GM12878 (cell line): ENCODE measurements at regions not wholly inside any gene's neighbourhood (a gene's known extent, or its start where the extent isn't known, plus 50 kb on each side); places are given as distances from the start of the nearest gene placed in this dataset.
A peak's percentile ranks its signal among the peaks of the same experiment; 100 is the strongest.

Experiments used
- ATAC-seq: fragments of 200-7000 bp; cut with Tn5 transposase; 3 replicates; pipeline ENCODE4 v1.9.1; 2020; ENCODE audit warnings: mild to moderate bottlenecking, moderate library complexity
- BruUV-seq: library from RNA; stranded (reverse); fragments of 400-500 nt; replicated peaks from 2 replicates; lab custom pipeline; 2021; lab: Mats Ljungman, UMichigan
- CTCF ChIA-PET: fragments of 300-600 bp; sonication (Branson Sonifier 250); formaldehyde crosslinking; extraction: SDS; loops from one replicate; lab custom pipeline; 2021; ENCODE audit warnings: inconsistent platforms; lab: Yijun Ruan, JAX
- POLR2A ChIA-PET: fragments of 350-600 bp; formaldehyde crosslinking; extraction: SDS; loops from one replicate; lab custom pipeline; 2021; ENCODE audit warnings: inconsistent platforms; lab: Charles Lee
- RAD21 ChIA-PET: fragments of 300-600 bp; sonication (Branson Sonifier 250); formaldehyde crosslinking; loops from one replicate; lab custom pipeline; 2023; ENCODE audit warnings: antibody characterized with exemption; ENCODE audit not compliant: unreplicated experiment; lab: Charles Lee
- SMC1A ChIA-PET: fragments of 300-600 bp; sonication (Branson Sonifier 250); formaldehyde crosslinking; loops from one replicate; lab custom pipeline; 2023; ENCODE audit not compliant: unreplicated experiment, uncharacterized antibody; lab: Charles Lee
- DNase-seq: peaks from one replicate; pipeline ENCODE4 v3.0.0-alpha.2; 2011; ENCODE audit warnings: low read depth, low spot score
- FAIRE-seq: peaks from 3 replicates; lab custom pipeline; 2011; peaks lifted over from hg19 to GRCh38; lab: Jason Lieb, UNC
- H2AFZ ChIP-seq: 2 replicates; pipeline ENCODE4 v1.6.0; 2011; ENCODE audit warnings: low read depth, low read length, control low read depth; ENCODE audit not compliant: control insufficient read depth
- H3K27ac ChIP-seq: 2 replicates; pipeline ENCODE4 v1.5.1; 2011; ENCODE audit warnings: control low read depth; ENCODE audit not compliant: control insufficient read depth, insufficient read depth
- H3K27me3 ChIP-seq, 2 experiments: replicated peaks in 1 of 2; 2 replicates each; pipeline versions ENCODE4 v1.6.0 to v1.6.1; 2011; ENCODE audit warnings: low read length in 1 of 2; ENCODE audit not compliant: control insufficient read depth in 2 of 2, insufficient read depth in 2 of 2
- H3K36me3 ChIP-seq, 2 experiments: 2 replicates each; pipeline ENCODE4 v1.5.1; 2011; ENCODE audit warnings: low read length in 1 of 2; ENCODE audit not compliant: control insufficient read depth in 2 of 2, insufficient read depth in 2 of 2
- H3K4me1 ChIP-seq: 2 replicates; pipeline ENCODE4 v1.6.1; 2011; ENCODE audit warnings: mild to moderate bottlenecking, low read length, moderate library complexity, mixed read lengths; ENCODE audit not compliant: control insufficient read depth, insufficient read depth
- H3K4me2 ChIP-seq: 2 replicates; pipeline ENCODE4 v1.6.0; 2011; ENCODE audit warnings: control low read depth; ENCODE audit not compliant: control insufficient read depth, insufficient read depth
- H3K4me3 ChIP-seq: fragments of 200-600 bp; sonication (generic); 2 replicates; pipeline ENCODE4 v1.5.1; 2016
- H3K79me2 ChIP-seq: 2 replicates; pipeline ENCODE4 v1.6.0; 2011; ENCODE audit warnings: low read length; ENCODE audit not compliant: control insufficient read depth, insufficient read depth
- H3K9ac ChIP-seq: 2 replicates; pipeline ENCODE4 v1.8.0; 2011; ENCODE audit warnings: low read length, control low read depth, mixed read lengths; ENCODE audit not compliant: control insufficient read depth, insufficient read depth
- H3K9me3 ChIP-seq: replicated peaks from 3 replicates; pipeline ENCODE4 v1.5.1; 2011; ENCODE audit warnings: mild to moderate bottlenecking, low read length; ENCODE audit not compliant: control insufficient read depth, insufficient read depth
- H4K20me1 ChIP-seq: 2 replicates; pipeline ENCODE4 v1.6.0; 2011; ENCODE audit not compliant: control insufficient read depth, insufficient read depth
- BRCA1 ChIP-seq: IDR thresholded peaks from 2 replicates; pipeline ENCODE4 v1.6.1; 2011; ENCODE audit warnings: low read depth, low read length, improper control_type of control experiment
- CTCF ChIP-seq, 3 experiments: IDR thresholded peaks in 2 of 3; conservative IDR thresholded peaks in 1 of 3; 2 replicates each; pipeline ENCODE4 v1.5.1; 2011; ENCODE audit warnings: low read depth in 3 of 3, low read length in 3 of 3, mild to moderate bottlenecking in 3 of 3, control low read depth in 2 of 3, moderate library complexity in 2 of 3, inconsistent platforms in 1 of 3, mixed read lengths in 1 of 3; ENCODE audit not compliant: control insufficient read depth in 2 of 3, insufficient read depth in 1 of 3; ENCODE audit errors: extremely low read depth in 1 of 3
- E4F1 ChIP-seq: fragments of 450-650 bp; IDR thresholded peaks from 2 replicates; pipeline ENCODE4 v1.6.1; 2018; ENCODE audit warnings: borderline replicate concordance, mild to moderate bottlenecking; ENCODE audit not compliant: partially characterized antibody
- GABPA ChIP-seq: IDR thresholded peaks from 2 replicates; pipeline ENCODE4 v1.6.1; 2014; ENCODE audit warnings: antibody characterized with exemption, low read depth, mild to moderate bottlenecking, inconsistent platforms
- JUNB ChIP-seq: IDR thresholded peaks from 2 replicates; pipeline ENCODE4 v1.6.1; 2016; ENCODE audit warnings: antibody characterized with exemption, mild to moderate bottlenecking
- NBN ChIP-seq: fragments of 450-650 bp; IDR thresholded peaks from 2 replicates; pipeline ENCODE4 v1.6.1; 2016
- NFIC ChIP-seq: IDR thresholded peaks from 2 replicates; pipeline ENCODE4 v1.6.1; 2012; ENCODE audit warnings: low read depth, mild to moderate bottlenecking, inconsistent platforms, low read length, moderate library complexity
- NFYA ChIP-seq: IDR thresholded peaks from 2 replicates; pipeline ENCODE4 v1.6.1; 2011; ENCODE audit warnings: low read depth, mild to moderate bottlenecking, low read length, improper control_type of control experiment, borderline replicate concordance
- PAX5 ChIP-seq: IDR thresholded peaks from 2 replicates; pipeline ENCODE4 v1.6.1; 2011; ENCODE audit warnings: low read depth, low read length, borderline replicate concordance
- POLR2A ChIP-seq: IDR thresholded peaks from 2 replicates; pipeline ENCODE4 v1.6.1; 2011; ENCODE audit warnings: low read depth, mild to moderate bottlenecking, low read length
- REST ChIP-seq: IDR thresholded peaks from 2 replicates; pipeline ENCODE4 v1.6.1; 2012; ENCODE audit warnings: mild to moderate bottlenecking, low read depth, low read length
- TCF12 ChIP-seq: IDR thresholded peaks from 2 replicates; pipeline ENCODE4 v1.6.1; 2011; ENCODE audit warnings: low read depth, mild to moderate bottlenecking, low read length
- WGBS: methylation state at CpG from one replicate; pipeline ENCODE4 v1.1.6; 2016; ENCODE audit warnings: low lambda C conversion rate; ENCODE audit not compliant: insufficient replicate concordance, insufficient coverage; ENCODE audit errors: missing lambda C conversion rate; 5-methylcytosine and 5-hydroxymethylcytosine counted together
- in situ Hi-C: fragments of 300-500 bp; cut with MboI; formaldehyde crosslinking; loops from 9 replicates; pipeline ENCODE4 v1.14.3; 2018; ENCODE audit warnings: mixed read lengths
- intact Hi-C: fragments of 100-400 bp; cut with micrococcal nuclease; formaldehyde crosslinking; loops from one replicate; pipeline ENCODE4 v1.14.2; 2022; ENCODE audit not compliant: unreplicated experiment

GRCh38 chr13:47796816-47797215 lies 204.3 kb downstream of the SUCLA2 start (continued):
- TF ChIP-seq REST (no peak), TCF12 (no peak), PAX5 (no peak), BRCA1 (no peak)

- H2AFZ ChIP-seq, result no peak overlapping the region
- CTCF ChIA-PET, result interaction anchor here (0.9 kb wide), 1 partner anchor 164 kb away, joined by 3 read pairs; no protein-coding TSS in a partner anchor
Measured at GRCh38 chr13:47794963-47795362, 206.1 kb downstream of the SUCLA2 start.

More at GRCh38 chr13:47794963-47795362, 206.1 kb downstream of the SUCLA2 start:
- H3K4me1 ChIP-seq, result no peaks in the 10 kb centered on the region
- no peak overlapping the region for H3K4me2 ChIP-seq
- no peaks in the 10 kb centered on the region for H3K27me3 ChIP-seq
- H3K4me3 ChIP-seq, result no peak overlapping the region
- H4K20me1 ChIP-seq, result no peaks in the 10 kb centered on the region
- no peaks in the 10 kb centered on the region; the same call in 2 of the 3 replicates for H3K9me3 ChIP-seq
- in situ Hi-C loops (no loop called here), intact Hi-C loops (loop anchor here (10.0 kb wide), 2 partner anchors 280 to 970 kb away; no protein-coding TSS in a partner anchor)
- H3K27ac ChIP-seq, result no peak overlapping the region
- ATAC-seq, result peak; percentile 52
- POLR2A ChIA-PET, result no interaction called here
- H3K36me3 ChIP-seq, result no peaks in the 10 kb centered on the region
- DNase-seq, result no peak
- SMC1A ChIA-PET, result no interaction called here
- H3K9ac ChIP-seq, result no peak overlapping the region
- RAD21 ChIA-PET, result no interaction called here
- 0% methylated on average over 2 of the region's 2 CpGs for WGBS
- TF ChIP-seq JUNB (no peak), GABPA (no peak), NFIC (no peak), POLR2A (no peak), E4F1 (no peak), NFYA (no peak), CTCF (IDR thresholded peaks at IDR 0.05 in 2 of 3, conservative IDR thresholded peaks at IDR 0.05 in 1 of 3; ENCODE audit: control insufficient read depth in 2 of 3, extremely low read depth in 1 of 3, insufficient read depth in 1 of 3, low read depth in 3 of 3, low read length in 3 of 3) (peak; percentile 20 to 55 (median 52); a peak in 4 of 6 replicates), NBN (no peak)
- no TSS peak for BruUV-seq
- no peak for FAIRE-seq
- no peaks in the 10 kb centered on the region for H3K79me2 ChIP-seq
